ENCODE measurements at regions not wholly inside any gene's neighbourhood (a gene's known extent, or its start where the extent isn't known, plus 50 kb on each side); places are given as distances from the start of the nearest gene placed in this dataset.

GRCh38 chr1:176374967-176375569, 87.9 kb upstream of the PAPPA2 start (continued):
- TF ChIP-seq CEBPG (CRISPR knock-in tag; IDR thresholded peaks at IDR 0.05) (no peak), CEBPG (tag; conservative IDR thresholded peaks at IDR 0.05 in 1 of 2, IDR thresholded peaks at IDR 0.05 in 1 of 2) (no peak), PRPF4 (IDR thresholded peaks at IDR 0.05; ENCODE audit: insufficient read depth, low read depth, low read length, poor library complexity, severe bottlenecking) (no peak), PTTG1 (tag; IDR thresholded peaks at IDR 0.05; ENCODE audit: low read depth) (no peak), ZNF589 (CRISPR knock-in tag; IDR thresholded peaks at IDR 0.05; ENCODE audit: low read depth) (no peak), RBM34 (IDR thresholded peaks at IDR 0.05; ENCODE audit: borderline replicate concordance, insufficient read depth, low read length) (no peak), ZNF583 (CRISPR knock-in tag; IDR thresholded peaks at IDR 0.05) (no peak), FOXK2 (conservative IDR thresholded peaks at IDR 0.05 in 1 of 2, IDR thresholded peaks at IDR 0.05 in 1 of 2; ENCODE audit: low read depth in 2 of 2) (no peak), GTF2A2 (tag; IDR thresholded peaks at IDR 0.05) (no peak), CTCF (IDR thresholded peaks at IDR 0.05 in 2 of 3, conservative IDR thresholded peaks at IDR 0.05 in 1 of 3; ENCODE audit: insufficient read depth in 2 of 3, low read depth in 1 of 3, low read length in 3 of 3) (peak; percentile 82 to 91 (median 90))
- TF ChIP-seq, protein P1, sequence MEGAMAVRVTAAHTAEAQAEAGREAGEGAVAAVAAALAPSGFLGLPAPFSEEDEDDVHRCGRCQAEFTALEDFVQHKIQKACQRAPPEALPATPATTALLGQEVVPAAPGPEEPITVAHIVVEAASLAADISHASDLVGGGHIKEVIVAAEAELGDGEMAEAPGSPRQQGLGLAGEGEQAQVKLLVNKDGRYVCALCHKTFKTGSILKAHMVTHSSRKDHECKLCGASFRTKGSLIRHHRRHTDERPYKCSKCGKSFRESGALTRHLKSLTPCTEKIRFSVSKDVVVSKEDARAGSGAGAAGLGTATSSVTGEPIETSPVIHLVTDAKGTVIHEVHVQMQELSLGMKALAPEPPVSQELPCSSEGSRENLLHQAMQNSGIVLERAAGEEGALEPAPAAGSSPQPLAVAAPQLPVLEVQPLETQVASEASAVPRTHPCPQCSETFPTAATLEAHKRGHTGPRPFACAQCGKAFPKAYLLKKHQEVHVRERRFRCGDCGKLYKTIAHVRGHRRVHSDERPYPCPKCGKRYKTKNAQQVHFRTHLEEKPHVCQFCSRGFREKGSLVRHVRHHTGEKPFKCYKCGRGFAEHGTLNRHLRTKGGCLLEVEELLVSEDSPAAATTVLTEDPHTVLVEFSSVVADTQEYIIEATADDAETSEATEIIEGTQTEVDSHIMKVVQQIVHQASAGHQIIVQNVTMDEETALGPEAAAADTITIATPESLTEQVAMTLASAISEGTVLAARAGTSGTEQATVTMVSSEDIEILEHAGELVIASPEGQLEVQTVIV (CRISPR knock-in tag; IDR thresholded peaks at IDR 0.05; ENCODE audit: borderline replicate concordance), result no peak
- TF ChIP-seq, protein P2, sequence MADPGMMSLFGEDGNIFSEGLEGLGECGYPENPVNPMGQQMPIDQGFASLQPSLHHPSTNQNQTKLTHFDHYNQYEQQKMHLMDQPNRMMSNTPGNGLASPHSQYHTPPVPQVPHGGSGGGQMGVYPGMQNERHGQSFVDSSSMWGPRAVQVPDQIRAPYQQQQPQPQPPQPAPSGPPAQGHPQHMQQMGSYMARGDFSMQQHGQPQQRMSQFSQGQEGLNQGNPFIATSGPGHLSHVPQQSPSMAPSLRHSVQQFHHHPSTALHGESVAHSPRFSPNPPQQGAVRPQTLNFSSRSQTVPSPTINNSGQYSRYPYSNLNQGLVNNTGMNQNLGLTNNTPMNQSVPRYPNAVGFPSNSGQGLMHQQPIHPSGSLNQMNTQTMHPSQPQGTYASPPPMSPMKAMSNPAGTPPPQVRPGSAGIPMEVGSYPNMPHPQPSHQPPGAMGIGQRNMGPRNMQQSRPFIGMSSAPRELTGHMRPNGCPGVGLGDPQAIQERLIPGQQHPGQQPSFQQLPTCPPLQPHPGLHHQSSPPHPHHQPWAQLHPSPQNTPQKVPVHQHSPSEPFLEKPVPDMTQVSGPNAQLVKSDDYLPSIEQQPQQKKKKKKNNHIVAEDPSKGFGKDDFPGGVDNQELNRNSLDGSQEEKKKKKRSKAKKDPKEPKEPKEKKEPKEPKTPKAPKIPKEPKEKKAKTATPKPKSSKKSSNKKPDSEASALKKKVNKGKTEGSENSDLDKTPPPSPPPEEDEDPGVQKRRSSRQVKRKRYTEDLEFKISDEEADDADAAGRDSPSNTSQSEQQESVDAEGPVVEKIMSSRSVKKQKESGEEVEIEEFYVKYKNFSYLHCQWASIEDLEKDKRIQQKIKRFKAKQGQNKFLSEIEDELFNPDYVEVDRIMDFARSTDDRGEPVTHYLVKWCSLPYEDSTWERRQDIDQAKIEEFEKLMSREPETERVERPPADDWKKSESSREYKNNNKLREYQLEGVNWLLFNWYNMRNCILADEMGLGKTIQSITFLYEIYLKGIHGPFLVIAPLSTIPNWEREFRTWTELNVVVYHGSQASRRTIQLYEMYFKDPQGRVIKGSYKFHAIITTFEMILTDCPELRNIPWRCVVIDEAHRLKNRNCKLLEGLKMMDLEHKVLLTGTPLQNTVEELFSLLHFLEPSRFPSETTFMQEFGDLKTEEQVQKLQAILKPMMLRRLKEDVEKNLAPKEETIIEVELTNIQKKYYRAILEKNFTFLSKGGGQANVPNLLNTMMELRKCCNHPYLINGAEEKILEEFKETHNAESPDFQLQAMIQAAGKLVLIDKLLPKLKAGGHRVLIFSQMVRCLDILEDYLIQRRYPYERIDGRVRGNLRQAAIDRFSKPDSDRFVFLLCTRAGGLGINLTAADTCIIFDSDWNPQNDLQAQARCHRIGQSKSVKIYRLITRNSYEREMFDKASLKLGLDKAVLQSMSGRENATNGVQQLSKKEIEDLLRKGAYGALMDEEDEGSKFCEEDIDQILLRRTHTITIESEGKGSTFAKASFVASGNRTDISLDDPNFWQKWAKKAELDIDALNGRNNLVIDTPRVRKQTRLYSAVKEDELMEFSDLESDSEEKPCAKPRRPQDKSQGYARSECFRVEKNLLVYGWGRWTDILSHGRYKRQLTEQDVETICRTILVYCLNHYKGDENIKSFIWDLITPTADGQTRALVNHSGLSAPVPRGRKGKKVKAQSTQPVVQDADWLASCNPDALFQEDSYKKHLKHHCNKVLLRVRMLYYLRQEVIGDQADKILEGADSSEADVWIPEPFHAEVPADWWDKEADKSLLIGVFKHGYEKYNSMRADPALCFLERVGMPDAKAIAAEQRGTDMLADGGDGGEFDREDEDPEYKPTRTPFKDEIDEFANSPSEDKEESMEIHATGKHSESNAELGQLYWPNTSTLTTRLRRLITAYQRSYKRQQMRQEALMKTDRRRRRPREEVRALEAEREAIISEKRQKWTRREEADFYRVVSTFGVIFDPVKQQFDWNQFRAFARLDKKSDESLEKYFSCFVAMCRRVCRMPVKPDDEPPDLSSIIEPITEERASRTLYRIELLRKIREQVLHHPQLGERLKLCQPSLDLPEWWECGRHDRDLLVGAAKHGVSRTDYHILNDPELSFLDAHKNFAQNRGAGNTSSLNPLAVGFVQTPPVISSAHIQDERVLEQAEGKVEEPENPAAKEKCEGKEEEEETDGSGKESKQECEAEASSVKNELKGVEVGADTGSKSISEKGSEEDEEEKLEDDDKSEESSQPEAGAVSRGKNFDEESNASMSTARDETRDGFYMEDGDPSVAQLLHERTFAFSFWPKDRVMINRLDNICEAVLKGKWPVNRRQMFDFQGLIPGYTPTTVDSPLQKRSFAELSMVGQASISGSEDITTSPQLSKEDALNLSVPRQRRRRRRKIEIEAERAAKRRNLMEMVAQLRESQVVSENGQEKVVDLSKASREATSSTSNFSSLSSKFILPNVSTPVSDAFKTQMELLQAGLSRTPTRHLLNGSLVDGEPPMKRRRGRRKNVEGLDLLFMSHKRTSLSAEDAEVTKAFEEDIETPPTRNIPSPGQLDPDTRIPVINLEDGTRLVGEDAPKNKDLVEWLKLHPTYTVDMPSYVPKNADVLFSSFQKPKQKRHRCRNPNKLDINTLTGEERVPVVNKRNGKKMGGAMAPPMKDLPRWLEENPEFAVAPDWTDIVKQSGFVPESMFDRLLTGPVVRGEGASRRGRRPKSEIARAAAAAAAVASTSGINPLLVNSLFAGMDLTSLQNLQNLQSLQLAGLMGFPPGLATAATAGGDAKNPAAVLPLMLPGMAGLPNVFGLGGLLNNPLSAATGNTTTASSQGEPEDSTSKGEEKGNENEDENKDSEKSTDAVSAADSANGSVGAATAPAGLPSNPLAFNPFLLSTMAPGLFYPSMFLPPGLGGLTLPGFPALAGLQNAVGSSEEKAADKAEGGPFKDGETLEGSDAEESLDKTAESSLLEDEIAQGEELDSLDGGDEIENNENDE (IDR thresholded peaks at IDR 0.05; ENCODE audit: low read depth, low read length), result no peak
